ENCODE measurements at regions not wholly inside any gene's neighbourhood (a gene's known extent, or its start where the extent isn't known, plus 50 kb on each side); places are given as distances from the start of the nearest gene placed in this dataset.

DNA sequence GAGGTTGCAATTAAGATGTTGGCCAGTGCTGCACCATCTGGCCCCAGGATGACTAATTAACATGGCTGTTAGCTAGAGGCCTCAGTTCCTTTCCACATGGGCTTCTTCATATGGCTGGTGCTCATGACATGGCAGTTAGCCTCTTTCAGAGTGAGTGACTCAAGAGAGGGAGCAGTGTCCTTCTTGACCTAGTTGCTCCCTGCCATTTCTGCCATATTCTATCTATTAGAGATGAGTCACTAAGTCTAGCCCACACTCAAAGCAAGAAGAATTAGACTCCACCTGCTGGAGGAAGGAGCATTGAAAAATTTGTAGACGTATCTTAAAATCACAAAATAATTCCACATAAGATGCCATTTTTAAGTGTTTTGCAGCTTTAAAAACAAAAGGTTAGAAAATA, 651.2 kb upstream of the CCNG1 start:
- Histone ChIP-seq H4K20me1 (ENCODE audit: control insufficient read depth, insufficient read depth, insufficient read length) (no peaks in the 10 kb centered on the region), H3K4ac (ENCODE audit: low read depth, low read length) (no peak overlapping the region), H2BK12ac (ENCODE audit: insufficient read length, low read depth, low read length) (no peak overlapping the region), H2BK20ac (ENCODE audit: low read depth, low read length, poor library complexity, severe bottlenecking) (no peak overlapping the region), H3T11ph (ENCODE audit: low read length) (no peak overlapping the region), H3K23ac (ENCODE audit: insufficient read length, low read depth, low read length) (no peak overlapping the region), H3K27ac (ENCODE audit: insufficient read length, low read depth, low read length) (no peak overlapping the region), H3K9ac (ENCODE audit: extremely low read depth, insufficient read length, low read length) (no peak overlapping the region), H2BK15ac (ENCODE audit: low read depth, low read length) (no peak overlapping the region), H3K4me2 (ENCODE audit: insufficient read depth, insufficient read length, low read length) (no peak overlapping the region), H3K14ac (ENCODE audit: insufficient read depth, low read length) (no peak overlapping the region), H2BK5ac (ENCODE audit: insufficient read length, low read length) (no peak overlapping the region), H3K9me3 (ENCODE audit: control insufficient read depth, low read depth, low read length) (no peaks in the 10 kb centered on the region), H2BK120ac (ENCODE audit: low read depth, low read length, poor library complexity, severe bottlenecking) (no peak overlapping the region), H2AK5ac (ENCODE audit: insufficient read length, low read length) (no peak overlapping the region), H3K18ac (ENCODE audit: insufficient read length, low read depth, low read length) (no peak overlapping the region), H3K23me2 (ENCODE audit: insufficient read length, low read depth, low read length, poor library complexity, severe bottlenecking) (no peaks in the 10 kb centered on the region), H3K4me1 (ENCODE audit: insufficient read depth, low read length) (no peaks in the 10 kb centered on the region), H3K56ac (ENCODE audit: insufficient read length, low read depth, low read length) (no peak overlapping the region), H3K27me3 (ENCODE audit: insufficient read depth, low read length) (no peaks in the 10 kb centered on the region), H3K79me2 (ENCODE audit: insufficient read depth, low read length) (no peaks in the 10 kb centered on the region), H3K79me1 (ENCODE audit: insufficient read depth, low read depth, low read length, poor library complexity, severe bottlenecking) (no peaks in the 10 kb centered on the region), H2AFZ (ENCODE audit: low read length) (no peak overlapping the region), H4K8ac (replicated peaks; ENCODE audit: insufficient read length, low read depth, low read length) (no peak overlapping the region), H4K91ac (ENCODE audit: insufficient read length, low read depth, low read length) (no peak overlapping the region), H4K5ac (ENCODE audit: insufficient read length, low read depth, low read length) (no peak overlapping the region)
- Mint-ChIP-seq H3K27ac (no peak overlapping the region), H3K27me3 (ENCODE audit: low read depth) (no peaks in the 10 kb centered on the region), H3K36me3 (ENCODE audit: insufficient read depth in 1 of 3, low read depth in 3 of 3) (peaks cover 0 to 19% (median 9%) of the 10 kb centered on the region in 3 experiments; a peak in 5 of 7 replicates), H3K4me3 (no peak overlapping the region; a peak in 1 of 5 replicates), H3K4me1 (no peaks in the 10 kb centered on the region; a peak in 1 of 4 replicates), H3K9me3 (peaks cover 15 to 19% of the 10 kb centered on the region in 2 experiments)
- WGBS (ENCODE audit: extremely low coverage, insufficient read length, low lambda C conversion rate): no CpG with 5 or more reads among the region's 1 CpG
- no peak for DNase-seq
- TF ChIP-seq, protein P1, sequence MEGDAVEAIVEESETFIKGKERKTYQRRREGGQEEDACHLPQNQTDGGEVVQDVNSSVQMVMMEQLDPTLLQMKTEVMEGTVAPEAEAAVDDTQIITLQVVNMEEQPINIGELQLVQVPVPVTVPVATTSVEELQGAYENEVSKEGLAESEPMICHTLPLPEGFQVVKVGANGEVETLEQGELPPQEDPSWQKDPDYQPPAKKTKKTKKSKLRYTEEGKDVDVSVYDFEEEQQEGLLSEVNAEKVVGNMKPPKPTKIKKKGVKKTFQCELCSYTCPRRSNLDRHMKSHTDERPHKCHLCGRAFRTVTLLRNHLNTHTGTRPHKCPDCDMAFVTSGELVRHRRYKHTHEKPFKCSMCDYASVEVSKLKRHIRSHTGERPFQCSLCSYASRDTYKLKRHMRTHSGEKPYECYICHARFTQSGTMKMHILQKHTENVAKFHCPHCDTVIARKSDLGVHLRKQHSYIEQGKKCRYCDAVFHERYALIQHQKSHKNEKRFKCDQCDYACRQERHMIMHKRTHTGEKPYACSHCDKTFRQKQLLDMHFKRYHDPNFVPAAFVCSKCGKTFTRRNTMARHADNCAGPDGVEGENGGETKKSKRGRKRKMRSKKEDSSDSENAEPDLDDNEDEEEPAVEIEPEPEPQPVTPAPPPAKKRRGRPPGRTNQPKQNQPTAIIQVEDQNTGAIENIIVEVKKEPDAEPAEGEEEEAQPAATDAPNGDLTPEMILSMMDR (conservative IDR thresholded peaks at IDR 0.05): no peak; the same call in 2 of the 3 replicates
